ENCODE measurements at regions not wholly inside any gene's neighbourhood (a gene's known extent, or its start where the extent isn't known, plus 50 kb on each side); places are given as distances from the start of the nearest gene placed in this dataset.

DNA sequence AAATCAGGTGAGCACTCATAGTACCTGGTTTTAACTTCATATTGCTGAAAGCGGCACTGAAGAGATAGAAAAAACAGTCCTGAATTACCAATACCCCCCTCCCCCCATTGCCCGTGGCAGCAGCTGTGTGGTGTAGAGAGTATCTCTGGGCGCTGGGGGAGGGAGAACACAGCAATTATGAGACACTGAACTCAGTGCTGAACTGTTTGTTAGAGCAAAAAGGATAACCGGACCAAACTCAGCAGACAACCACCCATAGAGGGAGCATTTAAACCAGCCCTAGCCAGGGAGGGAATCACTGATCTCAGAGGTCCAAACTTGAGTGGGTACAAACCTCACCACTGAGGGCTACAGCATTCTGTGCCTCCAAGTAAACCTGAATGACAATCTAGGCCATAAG is 457.4 kb upstream of the TEX13C start:
- DNase-seq, result no peak

DNA sequence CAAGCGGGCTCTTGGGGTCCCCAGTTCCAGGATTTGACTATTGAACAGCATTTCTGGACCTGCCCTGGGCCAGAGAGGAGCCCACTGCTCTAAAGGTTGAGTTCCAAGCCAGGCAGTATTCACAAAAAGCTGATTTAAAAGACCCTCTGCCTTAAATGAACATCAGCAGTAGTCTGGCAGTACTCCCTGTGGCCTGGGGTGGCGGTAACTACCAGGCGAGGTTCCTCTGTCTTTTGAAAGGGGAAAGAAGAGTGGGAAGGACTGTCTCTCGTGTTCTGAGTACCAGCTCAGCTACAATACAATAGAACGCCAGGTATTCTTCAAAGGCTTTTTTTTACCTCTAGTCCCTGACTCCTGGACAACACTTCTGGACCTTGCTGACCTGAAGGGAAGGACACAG is 456.4 kb upstream of the TEX13C start:
- DNase-seq, result no peak

GRCh38 chrX:124887572-124887971 is 432.1 kb upstream of the TEX13C start:
- no peak for DNase-seq

GRCh38 chrX:124895947-124896346 is 423.7 kb upstream of the TEX13C start:
- DNase-seq, result no peak

DNA sequence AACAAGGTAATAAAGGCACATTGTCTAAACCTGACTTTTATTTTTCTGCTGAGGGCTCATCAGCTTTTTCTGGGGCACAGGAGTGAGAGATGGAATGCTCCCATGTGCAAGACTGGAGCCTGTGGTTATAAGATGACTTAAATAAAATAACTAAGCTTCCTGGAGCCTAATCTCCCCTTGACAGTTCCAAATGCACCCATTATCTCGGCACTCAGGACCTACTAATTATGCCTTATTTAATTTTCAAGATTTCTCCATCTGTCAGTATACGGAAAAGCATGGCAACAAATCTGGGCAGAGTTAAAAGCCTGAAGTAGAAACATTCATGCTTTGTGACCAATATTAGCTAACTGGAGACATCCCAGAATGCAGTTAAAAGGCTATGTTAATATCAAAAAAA is 416.7 kb upstream of the TEX13C start:
- DNase-seq, result no peak

DNA sequence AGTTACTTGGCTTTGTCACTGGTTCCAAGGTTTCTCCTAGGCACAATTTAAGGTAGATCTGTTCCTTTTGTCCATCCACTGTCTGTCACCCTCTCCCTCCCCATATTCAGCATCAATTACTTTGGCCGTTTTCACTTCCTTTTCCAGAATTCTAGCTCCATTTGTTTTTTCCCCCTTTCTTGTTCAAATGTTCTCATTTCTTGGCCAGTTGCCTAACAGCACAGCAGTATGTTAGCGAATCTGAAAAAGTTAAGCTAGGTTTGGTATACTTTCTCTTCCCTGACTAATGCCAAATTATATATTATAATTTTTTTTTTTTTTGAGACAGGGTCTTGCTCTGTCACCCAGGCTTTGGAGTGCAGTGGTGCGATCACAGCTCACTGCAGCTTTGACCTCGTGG is 409.1 kb upstream of the TEX13C start:
- DNase-seq, result no peak

DNA sequence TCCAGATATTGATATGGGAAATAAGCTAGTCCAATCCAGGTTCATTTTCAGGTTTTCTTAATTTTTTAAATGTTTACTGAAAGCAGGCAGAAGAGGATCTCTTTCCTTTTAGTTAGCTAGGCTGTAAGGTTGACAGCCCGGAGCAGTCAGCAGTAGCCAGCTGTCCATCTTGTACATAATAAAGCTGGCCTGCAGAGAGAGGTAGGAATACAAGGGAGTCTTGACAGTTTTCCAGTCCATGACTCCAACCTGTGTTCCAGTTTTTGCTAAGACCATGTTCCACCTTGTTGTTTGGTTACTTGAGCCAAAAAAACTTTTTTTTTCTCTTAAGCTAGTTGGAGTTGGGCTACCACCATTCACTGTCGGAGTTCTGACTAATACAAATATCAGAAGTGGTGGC is 402.7 kb upstream of the TEX13C start:
- no peak for DNase-seq

DNA sequence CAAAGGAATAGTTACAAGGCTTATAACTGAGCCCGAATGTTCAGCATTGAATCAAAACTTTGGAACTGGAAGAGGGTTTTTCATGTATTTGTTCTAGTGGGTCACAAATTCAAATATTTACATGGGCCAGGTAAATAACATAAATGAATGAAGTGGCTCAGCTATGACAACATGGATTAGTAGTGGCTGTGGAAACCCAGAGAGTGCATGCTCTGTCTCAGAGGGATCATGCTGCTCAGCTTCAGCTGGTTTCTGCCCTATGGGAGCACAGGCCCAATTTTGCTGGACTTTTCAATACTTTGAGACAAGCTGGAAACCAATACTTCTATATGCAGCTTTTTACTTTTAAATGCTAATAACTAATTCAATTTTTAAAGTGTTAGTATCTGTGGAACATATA is 394.0 kb upstream of the TEX13C start:
- DNase-seq, result no peak

- no peak for DNase-seq
Observed at GRCh38 chrX:124931241-124931640, 388.4 kb upstream of the TEX13C start.

DNA sequence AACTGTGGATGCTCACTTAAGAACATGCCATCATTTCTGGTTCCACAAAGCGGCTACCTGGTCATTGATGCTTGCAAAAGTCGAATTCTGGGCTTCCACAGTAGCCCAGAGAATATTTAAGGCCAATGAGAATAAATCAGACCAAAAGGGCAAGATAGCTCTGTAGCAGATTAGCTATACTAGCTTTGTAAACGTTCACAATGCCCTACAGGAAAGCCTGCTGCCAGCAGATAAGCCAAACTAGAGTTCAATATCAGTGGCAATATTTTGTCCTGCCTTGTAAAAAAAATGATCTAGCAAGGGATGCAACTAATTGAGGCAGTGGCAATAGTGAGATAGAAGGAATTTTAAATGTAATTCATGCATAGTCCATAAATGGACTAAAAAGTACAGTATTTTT is 387.7 kb upstream of the TEX13C start:
- no peak for DNase-seq

DNA sequence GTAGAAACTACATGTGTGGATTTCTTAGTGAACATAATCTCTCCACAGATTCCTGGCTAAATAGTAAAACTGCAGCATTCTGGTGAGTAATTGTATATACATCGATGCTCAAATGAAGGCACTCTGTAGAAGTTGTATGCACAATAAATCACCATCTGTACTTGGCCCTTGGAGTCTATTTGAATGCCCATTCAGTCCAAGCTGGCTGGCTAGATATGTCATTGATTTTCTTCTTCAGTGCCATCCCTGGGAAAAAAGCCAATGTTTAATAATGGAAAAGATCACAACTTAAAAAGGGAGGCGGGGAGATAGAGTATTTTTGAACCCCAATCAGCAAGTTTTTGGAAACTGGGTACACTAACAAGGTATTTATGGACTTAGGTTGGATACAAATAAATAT is 381.0 kb upstream of the TEX13C start:
- DNase-seq, result no peak

DNA sequence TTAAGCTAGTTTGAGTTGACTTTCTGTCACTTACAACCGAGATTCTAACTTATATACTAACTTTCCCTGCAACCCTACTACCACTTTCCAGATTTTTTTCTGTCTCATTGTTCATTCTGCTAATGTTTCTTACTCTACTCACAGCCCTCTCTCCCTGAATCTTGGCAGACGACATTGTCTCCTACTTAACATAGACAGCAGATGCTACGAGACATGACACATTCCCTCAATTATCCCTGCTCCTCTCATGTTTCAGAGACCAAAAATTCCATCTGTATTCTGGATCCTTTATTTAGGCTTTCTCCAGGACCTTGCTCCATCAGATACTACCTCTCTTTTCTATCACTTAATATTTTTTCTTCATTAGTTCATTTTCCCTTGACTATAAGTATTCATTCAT is 379.1 kb upstream of the TEX13C start:
- DNase-seq, result no peak

- DNase-seq, result no peak
Observed at GRCh38 chrX:124954402-124954801, 365.3 kb upstream of the TEX13C start.

- DNase-seq, result no peak
Observed at GRCh38 chrX:124960454-124960853, 359.2 kb upstream of the TEX13C start.

DNA sequence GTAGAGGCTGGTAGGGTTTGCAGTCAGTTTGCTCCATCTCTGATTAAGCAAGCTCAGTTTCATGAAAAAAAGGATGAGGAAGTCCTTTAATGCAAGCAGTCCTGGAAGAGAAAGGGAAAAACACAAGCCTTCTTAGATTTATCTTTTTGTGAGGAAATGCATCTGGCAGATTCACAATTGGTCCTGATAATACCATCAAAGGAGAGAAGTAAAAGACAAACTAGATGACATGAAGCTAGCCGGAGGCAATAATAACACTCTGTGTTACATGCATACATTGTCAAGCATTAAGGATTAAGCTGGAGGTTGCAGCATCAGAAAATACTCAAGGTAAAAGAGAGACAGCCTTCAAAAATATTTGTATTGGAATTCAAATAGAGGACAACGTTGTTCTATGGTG is 356.0 kb upstream of the TEX13C start, which contains the start of gene TENM1:
TSS of gene TENM1 (minus strand) at position 101 of the 400 bp plus-strand sequence.
- DNase-seq, result no peak

DNA sequence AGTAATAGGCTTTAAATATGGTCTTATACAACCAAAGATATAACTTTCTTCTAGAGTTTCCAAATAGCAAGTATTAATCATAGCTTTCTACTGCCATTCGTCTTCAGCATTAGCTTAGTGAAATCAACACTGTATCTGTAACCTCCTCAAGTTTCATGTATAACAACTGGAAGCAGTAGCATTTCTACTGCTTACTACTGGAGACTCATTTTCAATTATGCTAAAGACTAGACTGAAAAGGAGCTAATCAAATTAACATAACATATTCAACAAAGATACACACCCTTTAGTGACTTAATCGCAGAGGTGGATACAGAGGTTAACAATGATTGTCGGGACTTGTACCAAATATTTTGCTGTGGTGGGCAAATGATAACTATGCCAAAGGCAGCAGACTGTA is 344.2 kb upstream of the TEX13C start:
- DNase-seq, result no peak

DNA sequence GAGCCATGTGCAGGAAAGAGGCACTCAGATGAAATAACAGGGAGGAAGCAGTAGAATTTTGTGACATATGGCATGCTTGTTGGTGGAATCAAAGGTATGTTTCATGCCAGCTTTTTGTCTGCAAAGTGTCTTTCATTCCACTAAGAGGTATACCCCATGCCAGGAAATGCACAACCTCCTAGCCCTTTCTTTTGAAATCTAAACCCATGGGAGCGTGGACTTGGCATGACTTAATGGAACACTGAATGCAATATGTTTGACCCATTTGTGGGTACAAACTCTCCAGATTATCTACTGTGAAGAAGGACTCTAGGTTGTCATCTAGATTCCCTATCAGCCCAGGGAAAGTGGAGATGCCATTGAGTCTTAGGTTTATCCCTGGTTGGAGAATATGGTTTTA is 338.3 kb upstream of the TEX13C start:
- no peak for DNase-seq

DNA sequence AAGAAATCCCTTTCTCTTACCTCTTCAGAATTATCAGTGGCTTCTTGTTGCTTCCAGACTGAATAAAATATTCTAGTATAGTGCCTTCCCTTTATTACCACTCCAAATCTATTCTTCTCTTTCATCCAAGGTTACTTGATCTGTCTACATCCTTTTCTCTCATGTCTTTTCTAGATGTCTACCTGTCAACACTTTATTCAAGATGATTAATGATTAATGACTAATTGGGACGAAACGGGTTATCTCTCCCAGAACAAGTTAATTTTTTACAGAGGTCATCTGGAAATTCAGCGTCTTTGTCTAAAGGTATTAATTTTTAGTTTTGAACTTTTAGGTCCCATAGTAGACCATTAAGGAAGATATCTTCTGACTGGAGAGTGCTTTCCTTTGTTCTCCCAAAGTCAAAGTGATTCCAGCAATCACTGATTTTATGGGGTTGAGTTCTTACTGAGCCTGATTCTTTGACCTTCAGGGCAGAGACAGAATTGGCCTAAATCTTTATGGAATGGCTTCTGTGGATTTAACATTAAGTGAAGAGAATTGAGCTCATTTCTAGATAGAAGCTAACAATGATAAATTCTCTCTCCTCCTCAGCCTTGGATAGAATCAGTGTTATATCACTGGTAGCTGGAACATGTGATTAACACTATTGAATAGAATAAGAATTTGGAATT is 335.4 kb upstream of the TEX13C start:
- no peak for DNase-seq

- no peak for DNase-seq
Observed at GRCh38 chrX:124986284-124986683, 333.4 kb upstream of the TEX13C start.

- no peak for DNase-seq
Observed at GRCh38 chrX:124993735-124994134, 325.9 kb upstream of the TEX13C start.

GRCh38 chrX:124994404-124994803 is 325.3 kb upstream of the TEX13C start:
- no peak for DNase-seq

GRCh38 chrX:125003746-125004446 is 315.8 kb upstream of the TEX13C start:
- no peak for DNase-seq

DNA sequence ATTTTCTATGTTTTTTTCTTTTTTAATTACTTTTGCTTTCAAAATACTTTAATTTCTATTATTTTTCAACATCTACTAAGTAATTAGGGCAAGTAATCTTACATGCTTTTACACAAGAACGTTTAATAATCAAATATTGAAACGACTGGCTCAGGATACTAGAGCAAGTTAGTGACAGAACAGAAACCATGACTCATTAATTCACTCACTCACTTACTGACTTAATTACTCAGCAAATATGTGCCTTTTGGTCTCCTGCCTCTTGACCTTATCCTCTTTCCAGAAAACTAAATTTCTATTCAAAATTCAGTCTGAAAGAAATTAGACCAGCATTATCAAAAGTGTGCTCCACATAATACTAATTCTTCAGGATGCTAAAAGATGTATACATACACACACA is 314.9 kb upstream of the TEX13C start:
- no peak for DNase-seq

- DNase-seq, result no peak
Observed at GRCh38 chrX:125005863-125006262, 313.8 kb upstream of the TEX13C start.

DNA sequence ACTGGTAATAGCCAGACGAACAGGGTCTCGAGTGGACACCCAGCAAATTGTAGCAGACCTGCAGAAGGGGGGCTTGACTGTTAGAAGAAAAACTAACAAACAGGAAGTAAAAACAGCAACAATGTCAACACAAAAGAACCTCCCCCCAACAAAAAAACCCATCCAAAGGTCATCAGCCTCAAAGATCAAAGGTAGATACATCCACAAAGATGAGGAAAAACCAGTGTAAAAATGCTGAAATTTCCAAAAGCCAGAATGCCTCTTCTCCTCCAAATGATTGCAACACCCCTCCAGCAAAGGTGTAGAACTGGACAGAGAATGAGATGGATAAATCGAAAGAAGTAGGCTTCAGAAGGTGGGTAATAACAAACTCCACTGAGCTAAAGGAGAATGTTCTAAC is 313.0 kb upstream of the TEX13C start:
- DNase-seq, result no peak
